22Rv1 (cell line): ENCODE measurements at regions not wholly inside any gene's neighbourhood (a gene's known extent, or its start where the extent isn't known, plus 50 kb on each side); places are given as distances from the start of the nearest gene placed in this dataset.

Source experiments
- H3K27ac ChIP-seq: fragments of 450-650 bp; 2 replicates; pipeline ENCODE4 v1.5.1; 2017
- ZFX ChIP-seq: fragments of 450-650 bp; IDR thresholded peaks from 2 replicates; pipeline ENCODE4 v1.6.1; 2017; ENCODE audit warnings: antibody characterized with exemption, borderline replicate concordance
- TF ChIP-seq, protein P1 (sequence below): fragments of 450-650 bp; IDR thresholded peaks from 2 replicates; pipeline ENCODE4 v1.5.1; 2017; ENCODE audit warnings: mild to moderate bottlenecking

GRCh38 chr10:64855941-64856340 lies 1334.7 kb downstream of the REEP3 start:
- TF ChIP-seq, protein P1, sequence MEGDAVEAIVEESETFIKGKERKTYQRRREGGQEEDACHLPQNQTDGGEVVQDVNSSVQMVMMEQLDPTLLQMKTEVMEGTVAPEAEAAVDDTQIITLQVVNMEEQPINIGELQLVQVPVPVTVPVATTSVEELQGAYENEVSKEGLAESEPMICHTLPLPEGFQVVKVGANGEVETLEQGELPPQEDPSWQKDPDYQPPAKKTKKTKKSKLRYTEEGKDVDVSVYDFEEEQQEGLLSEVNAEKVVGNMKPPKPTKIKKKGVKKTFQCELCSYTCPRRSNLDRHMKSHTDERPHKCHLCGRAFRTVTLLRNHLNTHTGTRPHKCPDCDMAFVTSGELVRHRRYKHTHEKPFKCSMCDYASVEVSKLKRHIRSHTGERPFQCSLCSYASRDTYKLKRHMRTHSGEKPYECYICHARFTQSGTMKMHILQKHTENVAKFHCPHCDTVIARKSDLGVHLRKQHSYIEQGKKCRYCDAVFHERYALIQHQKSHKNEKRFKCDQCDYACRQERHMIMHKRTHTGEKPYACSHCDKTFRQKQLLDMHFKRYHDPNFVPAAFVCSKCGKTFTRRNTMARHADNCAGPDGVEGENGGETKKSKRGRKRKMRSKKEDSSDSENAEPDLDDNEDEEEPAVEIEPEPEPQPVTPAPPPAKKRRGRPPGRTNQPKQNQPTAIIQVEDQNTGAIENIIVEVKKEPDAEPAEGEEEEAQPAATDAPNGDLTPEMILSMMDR = no peak
- no peak for TF ChIP-seq ZFX
- no peak overlapping the region for H3K27ac ChIP-seq

DNA sequence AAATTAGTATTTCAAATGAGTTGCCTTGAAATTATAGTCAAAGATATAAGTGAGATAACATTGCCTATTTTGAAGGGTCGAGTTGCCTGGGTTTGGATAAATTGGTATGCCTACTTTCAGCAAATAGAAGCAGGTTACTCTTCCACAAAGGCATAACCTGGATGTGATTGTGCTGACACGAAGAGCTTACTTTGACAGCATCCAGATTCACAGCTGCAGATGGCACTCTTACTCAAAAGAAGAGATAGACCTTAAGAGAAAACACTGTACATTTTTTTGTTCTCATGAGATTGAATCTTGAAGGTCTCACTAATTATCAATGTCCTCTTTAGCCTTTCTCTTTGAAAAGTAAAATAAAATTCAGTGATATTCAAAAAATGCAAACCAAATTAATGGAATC lies 1338.7 kb downstream of the REEP3 start:
- no peak overlapping the region for H3K27ac ChIP-seq
- TF ChIP-seq, protein P1 = no peak
- no peak for TF ChIP-seq ZFX

GRCh38 chr10:64863836-64864235 lies 1342.6 kb downstream of the REEP3 start:
- H3K27ac ChIP-seq = no peak overlapping the region
- TF ChIP-seq ZFX = no peak
- TF ChIP-seq, protein P1 = no peak

GRCh38 chr10:64867501-64867962 lies 1346.3 kb downstream of the REEP3 start:
- H3K27ac ChIP-seq = peak overlapping the region; percentile 69

GRCh38 chr10:64873088-64873487 lies 1351.9 kb downstream of the REEP3 start:
- no peak for TF ChIP-seq ZFX
- TF ChIP-seq, protein P1 = no peak
- H3K27ac ChIP-seq = peak overlapping the region; percentile 30; the same call in 1 of the 2 replicates

More at GRCh38 chr10:64867501-64867962, 1346.3 kb downstream of the REEP3 start:
- TF ChIP-seq, protein P1 = no peak
- TF ChIP-seq ZFX = no peak

DNA sequence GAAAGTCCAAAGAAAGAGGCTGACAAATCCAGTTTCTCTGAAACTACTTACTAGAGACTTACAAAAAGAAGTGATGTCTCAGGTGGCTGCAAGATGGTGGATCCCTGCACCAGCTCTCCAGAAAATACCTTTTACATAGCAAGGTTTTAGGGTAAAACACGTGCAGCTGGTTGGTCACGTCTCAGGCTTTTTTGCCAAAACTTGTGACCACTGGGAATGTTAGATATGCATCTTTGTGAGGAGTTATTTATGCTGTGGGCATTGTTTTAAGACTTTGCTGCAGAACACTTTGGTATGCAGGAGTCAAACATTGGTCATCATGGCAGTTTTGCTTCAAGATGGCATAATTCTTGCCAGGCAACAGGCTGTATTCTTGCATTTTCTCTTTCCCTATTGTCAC lies 1352.8 kb downstream of the REEP3 start:
- TF ChIP-seq, protein P1 = no peak
- TF ChIP-seq ZFX = no peak
- H3K27ac ChIP-seq = peak overlapping the region; percentile 30; the same call in 1 of the 2 replicates

- no peak for TF ChIP-seq ZFX
- TF ChIP-seq, protein P1 = no peak
These were observed 1359.3 kb downstream of the REEP3 start for GRCh38 chr10:64880546-64880945.

More at GRCh38 chr10:64880546-64880945, 1359.3 kb downstream of the REEP3 start:
- H3K27ac ChIP-seq = no peak overlapping the region
